ENCODE measurements at regions not wholly inside any gene's neighbourhood (a gene's known extent, or its start where the extent isn't known, plus 50 kb on each side); places are given as distances from the start of the nearest gene placed in this dataset.

GRCh38 chr5:136816327-136816726 is 451.0 kb upstream of the TRPC7 start:
- H3K36me3 ChIP-seq (ENCODE audit: control insufficient read depth in 2 of 4, insufficient read depth in 4 of 4, low read length in 3 of 4), result no peaks in the 10 kb centered on the region; a peak in 1 of 8 replicates
- H3K27ac ChIP-seq (ENCODE audit: low read depth, low read length), result no peak overlapping the region
- no peak overlapping the region for H2AFZ ChIP-seq (ENCODE audit: low read length)
- FAIRE-seq (no peak), DNase-seq (ENCODE audit: low read depth in 1 of 2, low spot score in 2 of 2) (no peak)
- no peak overlapping the region for H2AK5ac ChIP-seq (ENCODE audit: low read depth, low read length)
- no peak overlapping the region for H3K23ac ChIP-seq (ENCODE audit: insufficient read length)
- no peaks in the 10 kb centered on the region for H3K27me3 ChIP-seq (replicated peaks in 1 of 4; ENCODE audit: control insufficient read depth in 3 of 4, extremely low read depth in 1 of 4, insufficient read depth in 3 of 4, low read length in 3 of 4)
- no peak overlapping the region for H2BK120ac ChIP-seq (replicated peaks; ENCODE audit: low read depth, low read length)
- H3K23me2 ChIP-seq (ENCODE audit: low read depth, low read length), result no peaks in the 10 kb centered on the region
- 100% methylated on average over 2 of the region's 2 CpGs; no CpG with 5 or more reads in 1 of the 2 experiments for WGBS, 2 experiments (ENCODE audit: extremely low coverage in 1 of 2, insufficient coverage in 1 of 2, insufficient read length in 1 of 2, insufficient replicate concordance in 2 of 2, low coverage in 1 of 2, low lambda C conversion rate in 2 of 2, missing lambda C conversion rate in 1 of 2)
- ChIA-PET POLR2A (ENCODE audit: partially characterized antibody) (no interaction called here), CTCF (ENCODE audit: partially characterized antibody) (interaction anchor here (0.6 kb wide), 1 partner anchor 23 kb away, joined by 3 read pairs; no protein-coding TSS in a partner anchor)
- H3K56ac ChIP-seq (replicated peaks; ENCODE audit: insufficient read length, low read depth, low read length), result no peak overlapping the region
- H4K20me1 ChIP-seq (replicated peaks in 1 of 2; ENCODE audit: control insufficient read depth in 1 of 2, insufficient read depth in 2 of 2, low read length in 2 of 2), result no peaks in the 10 kb centered on the region
- H3K9ac ChIP-seq (replicated peaks in 1 of 4; ENCODE audit: extremely low read depth in 1 of 4, low read depth in 3 of 4, low read length in 3 of 4), result no peak overlapping the region
- no peaks in the 10 kb centered on the region for H3K79me1 ChIP-seq (ENCODE audit: low read depth, low read length)
- H3K18ac ChIP-seq (ENCODE audit: extremely low read depth, low read length), result no peak overlapping the region
- H4K8ac ChIP-seq (ENCODE audit: extremely low read depth, insufficient read depth, low read length), result no peak overlapping the region
- H2BK12ac ChIP-seq (ENCODE audit: low read depth, low read length), result no peak overlapping the region
- H3K79me2 ChIP-seq (ENCODE audit: control insufficient read depth in 1 of 2, insufficient read depth in 2 of 2, low read length in 2 of 2), result no peaks in the 10 kb centered on the region
- no peaks in the 10 kb centered on the region for H3K4me1 ChIP-seq (replicated peaks in 1 of 4; ENCODE audit: control insufficient read depth in 3 of 4, insufficient read depth in 4 of 4, low read length in 3 of 4)
- H4K91ac ChIP-seq (replicated peaks; ENCODE audit: insufficient read length, low read length), result no peak overlapping the region
- no peak overlapping the region for H3K4me2 ChIP-seq (ENCODE audit: insufficient read depth in 1 of 2, low read depth in 2 of 2, low read length in 2 of 2)
- no peak overlapping the region for H2BK15ac ChIP-seq (ENCODE audit: low read length)
- no peak overlapping the region for H3K14ac ChIP-seq (ENCODE audit: insufficient read length)
- no peaks in the 10 kb centered on the region for H3K9me3 ChIP-seq (ENCODE audit: insufficient read depth in 2 of 2, low read depth in 1 of 2, low read length in 1 of 2)
- H2BK20ac ChIP-seq (ENCODE audit: low read length), result no peak overlapping the region
- H4K5ac ChIP-seq (ENCODE audit: insufficient read length, low read depth, low read length), result no peak overlapping the region
- H2BK5ac ChIP-seq (ENCODE audit: low read depth, low read length), result no peak overlapping the region
- no peak overlapping the region for H3K4ac ChIP-seq (replicated peaks; ENCODE audit: insufficient read length, low read depth, low read length)
- no peak overlapping the region for H3K4me3 ChIP-seq (ENCODE audit: extremely low read depth in 1 of 4, insufficient read depth in 2 of 4, low read depth in 3 of 4, low read length in 4 of 4)
- no peak for TF ChIP-seq E2F6 (IDR thresholded peaks at IDR 0.05)
- TF ChIP-seq KDM4A (IDR thresholded peaks at IDR 0.05; ENCODE audit: low read depth, low read length, severe bottlenecking), result no peak
- TF ChIP-seq CHD1 (IDR thresholded peaks at IDR 0.05; ENCODE audit: low read depth, low read length), result no peak
- no peak for TF ChIP-seq RNF2 (IDR thresholded peaks at IDR 0.05; ENCODE audit: borderline replicate concordance, low read depth, low read length, missing control alignments, poor library complexity, severe bottlenecking)
- no peak for TF ChIP-seq KDM1A (IDR thresholded peaks at IDR 0.05; ENCODE audit: borderline replicate concordance, low read length)
- no peak for TF ChIP-seq FOSL1 (IDR thresholded peaks at IDR 0.05; ENCODE audit: insufficient read depth, low read depth, low read length)
- TF ChIP-seq ATF3 (IDR thresholded peaks at IDR 0.05; ENCODE audit: insufficient read depth, low read depth, low read length), result no peak
- TF ChIP-seq SP4 (IDR thresholded peaks at IDR 0.05; ENCODE audit: low read length), result no peak
- no peak for TF ChIP-seq JUND (IDR thresholded peaks at IDR 0.05; ENCODE audit: low read length)
- no peak for TF ChIP-seq POLR2A (IDR thresholded peaks at IDR 0.05; ENCODE audit: control extremely low read depth in 1 of 2, low read depth in 2 of 2, low read length in 2 of 2)
- TF ChIP-seq SRF (IDR thresholded peaks at IDR 0.05; ENCODE audit: low read depth, low read length), result no peak
- no peak for TF ChIP-seq CHD2 (IDR thresholded peaks at IDR 0.05; ENCODE audit: low read length)
- no peak for TF ChIP-seq ZNF274 (IDR thresholded peaks at IDR 0.05; ENCODE audit: borderline replicate concordance, extremely low read depth, low read length)
- TF ChIP-seq EGR1 (IDR thresholded peaks at IDR 0.05; ENCODE audit: borderline replicate concordance, low read depth, low read length), result no peak

All from H1 (cell line).